GM12875 (cell line): ENCODE measurements at regions not wholly inside any gene's neighbourhood (a gene's known extent, or its start where the extent isn't known, plus 50 kb on each side); places are given as distances from the start of the nearest gene placed in this dataset.

ENCODE experiments used
- H3K4me3 ChIP-seq: one replicate; pipeline ENCODE4 v1.5.1; 2011; ENCODE audit warnings: low read depth, low read length, control low read depth
- TF ChIP-seq, protein P1 (sequence below): IDR thresholded peaks from 2 replicates; pipeline ENCODE4 v1.5.1; 2011; ENCODE audit warnings: low read depth, mild to moderate bottlenecking, control low read depth, inconsistent platforms, low read length, moderate library complexity, borderline replicate concordance; ENCODE audit not compliant: insufficient read depth

- TF ChIP-seq, protein P1, sequence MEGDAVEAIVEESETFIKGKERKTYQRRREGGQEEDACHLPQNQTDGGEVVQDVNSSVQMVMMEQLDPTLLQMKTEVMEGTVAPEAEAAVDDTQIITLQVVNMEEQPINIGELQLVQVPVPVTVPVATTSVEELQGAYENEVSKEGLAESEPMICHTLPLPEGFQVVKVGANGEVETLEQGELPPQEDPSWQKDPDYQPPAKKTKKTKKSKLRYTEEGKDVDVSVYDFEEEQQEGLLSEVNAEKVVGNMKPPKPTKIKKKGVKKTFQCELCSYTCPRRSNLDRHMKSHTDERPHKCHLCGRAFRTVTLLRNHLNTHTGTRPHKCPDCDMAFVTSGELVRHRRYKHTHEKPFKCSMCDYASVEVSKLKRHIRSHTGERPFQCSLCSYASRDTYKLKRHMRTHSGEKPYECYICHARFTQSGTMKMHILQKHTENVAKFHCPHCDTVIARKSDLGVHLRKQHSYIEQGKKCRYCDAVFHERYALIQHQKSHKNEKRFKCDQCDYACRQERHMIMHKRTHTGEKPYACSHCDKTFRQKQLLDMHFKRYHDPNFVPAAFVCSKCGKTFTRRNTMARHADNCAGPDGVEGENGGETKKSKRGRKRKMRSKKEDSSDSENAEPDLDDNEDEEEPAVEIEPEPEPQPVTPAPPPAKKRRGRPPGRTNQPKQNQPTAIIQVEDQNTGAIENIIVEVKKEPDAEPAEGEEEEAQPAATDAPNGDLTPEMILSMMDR: no peak
- H3K4me3 ChIP-seq: no peak overlapping the region
Observed at GRCh38 chr13:30107521-30108136, 199.7 kb downstream of the KATNAL1 start.

DNA sequence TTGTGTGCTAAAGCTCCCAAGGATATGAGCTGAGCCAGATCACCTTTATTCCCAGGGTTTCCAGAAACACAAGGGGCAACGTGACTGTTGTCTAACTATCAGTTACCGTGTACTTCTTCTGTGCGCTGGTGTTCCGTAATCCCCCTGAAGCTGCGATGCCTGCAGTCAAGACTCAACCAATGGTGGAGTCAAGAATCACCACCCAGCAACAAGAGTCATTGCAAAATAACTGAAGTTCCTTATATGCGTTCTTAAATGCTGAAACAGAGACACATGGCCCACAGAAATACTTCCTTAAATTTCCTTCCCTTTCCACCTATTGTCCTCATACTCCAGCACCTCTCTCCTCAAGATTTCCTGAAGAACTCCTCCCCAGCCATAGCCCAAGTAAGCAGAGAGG is 200.2 kb downstream of the KATNAL1 start:
- H3K4me3 ChIP-seq: no peak overlapping the region
- TF ChIP-seq, protein P1: no peak

GRCh38 chr13:30105381-30105780 is 202.0 kb downstream of the KATNAL1 start:
- TF ChIP-seq, protein P1: no peak
- H3K4me3 ChIP-seq: no peak overlapping the region

DNA sequence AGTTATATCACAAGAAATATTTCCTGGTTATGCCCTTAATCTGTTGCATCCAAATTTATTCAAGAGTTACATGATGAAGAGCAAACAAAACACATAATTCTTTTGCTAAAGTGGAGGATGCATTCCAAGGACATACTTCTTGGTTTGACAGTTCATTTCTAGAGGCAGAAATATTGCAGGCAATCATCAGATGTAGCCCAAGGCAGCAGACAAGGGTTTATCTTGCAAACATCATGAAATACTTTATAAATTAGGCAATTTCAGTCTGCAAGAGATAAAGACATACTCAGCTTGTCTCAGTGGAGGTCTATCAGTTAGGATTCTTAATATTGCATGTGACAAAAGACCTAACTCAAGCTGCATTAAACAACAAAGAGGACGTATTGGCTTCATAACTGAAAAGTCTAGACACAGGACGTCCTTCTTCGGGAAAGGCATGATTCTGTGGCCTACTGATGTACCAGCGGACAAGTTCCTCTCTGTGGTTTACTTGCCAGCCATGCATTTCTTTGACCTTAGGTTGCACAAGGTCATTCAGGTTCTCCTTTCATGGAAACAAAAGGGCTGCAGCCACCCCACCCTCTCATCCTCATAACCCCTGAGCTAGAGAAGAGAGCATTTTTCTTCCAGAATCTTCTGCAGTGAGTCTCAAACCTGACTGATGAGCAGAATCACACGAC is 204.1 kb downstream of the KATNAL1 start:
- TF ChIP-seq, protein P1: no peak
- no peak overlapping the region for H3K4me3 ChIP-seq

- TF ChIP-seq, protein P1: no peak
- H3K4me3 ChIP-seq: no peak overlapping the region
Observed at GRCh38 chr13:30100226-30100625, 207.1 kb downstream of the KATNAL1 start.

DNA sequence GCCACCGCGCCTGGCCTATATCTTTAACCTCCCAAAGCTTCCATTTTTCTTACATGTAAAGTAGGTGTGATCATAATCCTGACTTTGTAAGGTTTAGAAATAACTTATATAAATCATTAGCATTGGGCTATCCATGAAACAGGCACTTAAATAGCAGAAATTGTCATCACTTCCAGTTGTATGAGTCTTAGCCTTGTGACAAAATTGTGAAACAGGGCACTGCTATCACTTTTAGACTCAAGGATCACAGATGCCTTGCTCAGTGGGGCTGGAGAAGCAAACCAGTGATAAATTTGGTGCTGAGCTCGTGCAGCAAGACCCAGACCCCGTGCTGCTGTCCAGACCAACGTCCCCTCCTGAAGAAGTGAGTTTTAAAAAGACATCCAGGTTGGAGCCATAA is 209.7 kb downstream of the KATNAL1 start:
- TF ChIP-seq, protein P1: no peak
- no peak overlapping the region for H3K4me3 ChIP-seq

DNA sequence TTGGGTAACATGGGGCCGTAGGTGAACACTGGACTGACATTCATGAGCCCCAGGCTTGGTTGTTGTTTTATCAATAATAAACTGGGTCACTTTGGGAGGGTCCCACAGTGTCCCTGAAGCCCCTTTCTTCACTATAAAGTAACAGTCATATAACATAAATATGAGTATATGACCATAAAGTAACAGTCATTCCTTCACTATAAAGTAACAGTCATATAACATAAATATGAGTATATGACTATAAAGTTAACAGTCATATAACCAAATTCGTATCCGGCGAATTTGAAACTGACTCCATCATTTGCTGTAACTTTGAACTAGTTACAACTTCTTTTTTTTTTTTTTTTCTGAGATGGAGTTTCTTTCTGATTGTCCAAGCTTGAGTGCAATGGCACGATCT is 210.3 kb downstream of the KATNAL1 start:
- no peak overlapping the region for H3K4me3 ChIP-seq
- TF ChIP-seq, protein P1: no peak
